ENCODE measurements at regions not wholly inside any gene's neighbourhood (a gene's known extent, or its start where the extent isn't known, plus 50 kb on each side); places are given as distances from the start of the nearest gene placed in this dataset.

- TF ChIP-seq PAXIP1 (CRISPR knock-in tag; conservative IDR thresholded peaks at IDR 0.05) (peak; percentile 88), ZNF740 (CRISPR knock-in tag; IDR thresholded peaks at IDR 0.05) (no peak), HOXA9 (CRISPR knock-in tag; IDR thresholded peaks at IDR 0.05; ENCODE audit: borderline replicate concordance) (no peak), ZKSCAN8 (CRISPR knock-in tag; IDR thresholded peaks at IDR 0.05; ENCODE audit: borderline replicate concordance) (peak; percentile 24; the same call in 1 of the 2 replicates), HNF1A (IDR thresholded peaks at IDR 0.05; ENCODE audit: low read depth) (0 out of 2 replicates have a peak, but pooled peaks have one; percentile 52), HNF1A (CRISPR knock-in tag; IDR thresholded peaks at IDR 0.05; ENCODE audit: borderline replicate concordance) (peak; percentile 81; the same call in 1 of the 2 replicates), SOX13 (IDR thresholded peaks at IDR 0.05) (no peak), SOX13 (CRISPR knock-in tag; conservative IDR thresholded peaks at IDR 0.05 in 1 of 2, IDR thresholded peaks at IDR 0.05 in 1 of 2) (peak in 1 of 2 experiments; percentile 92; a peak in 2 of 4 replicates), SKIL (CRISPR knock-in tag; IDR thresholded peaks at IDR 0.05; ENCODE audit: borderline replicate concordance) (peak; percentile 92), RERE (CRISPR knock-in tag; IDR thresholded peaks at IDR 0.05; ENCODE audit: low read depth) (peak; percentile 60; the same call in 1 of the 2 replicates), ZNF768 (CRISPR knock-in tag; IDR thresholded peaks at IDR 0.05) (no peak), ZNF317 (CRISPR knock-in tag; IDR thresholded peaks at IDR 0.05) (no peak), REPIN1 (CRISPR knock-in tag; IDR thresholded peaks at IDR 0.05; ENCODE audit: borderline replicate concordance, low read depth) (peak; percentile 54; the same call in 1 of the 2 replicates)
These were observed 120.0 kb upstream of the AKIRIN2 start (continued) for GRCh38 chr6:87822011-87822410.
